ELF-1 (cell line): ENCODE measurements at regions not wholly inside any gene's neighbourhood (a gene's known extent, or its start where the extent isn't known, plus 50 kb on each side); places are given as distances from the start of the nearest gene placed in this dataset.
"Not testable (repeated sequence)": the region's sequence is repeated elsewhere in the genome, so short reads cannot be mapped to it uniquely, and the experiment has no call there.

Experiments
- DNase-seq: peaks from one replicate; pipeline ENCODE4 v3.0.0-alpha.2; 2016; ENCODE audit warnings: low read depth, low spot score

- no peak for DNase-seq
These were observed 97.6 kb downstream of the ANAPC4 start for GRCh38 chr4:25474690-25475089.

- no peak for DNase-seq
These were observed 100.2 kb downstream of the ANAPC4 start for GRCh38 chr4:25477221-25477620.

GRCh38 chr4:25481648-25482047, 104.6 kb downstream of the ANAPC4 start:
- DNase-seq: peak; percentile 17

GRCh38 chr4:25484243-25484721, 107.2 kb downstream of the ANAPC4 start:
- peak; percentile 39 for DNase-seq

GRCh38 chr4:25485104-25485503, 108.0 kb downstream of the ANAPC4 start:
- no peak for DNase-seq

GRCh38 chr4:25486171-25486570, 109.1 kb downstream of the ANAPC4 start:
- peak; percentile 71 for DNase-seq

- DNase-seq: no peak
These were observed 110.1 kb downstream of the ANAPC4 start for GRCh38 chr4:25487155-25487554.

GRCh38 chr4:25489253-25489797, 112.3 kb downstream of the ANAPC4 start:
- DNase-seq: no peak

GRCh38 chr4:25493466-25493865, 116.4 kb downstream of the ANAPC4 start:
- DNase-seq: no peak

- DNase-seq: no peak
These were observed 117.1 kb downstream of the ANAPC4 start for GRCh38 chr4:25494166-25494565.

- DNase-seq: no peak
These were observed 123.7 kb downstream of the ANAPC4 start for GRCh38 chr4:25500626-25501316.

- DNase-seq: no peak
These were observed 125.1 kb downstream of the ANAPC4 start for GRCh38 chr4:25502115-25502514.

- no peak for DNase-seq
These were observed 126.7 kb downstream of the ANAPC4 start for GRCh38 chr4:25503779-25504178.

GRCh38 chr4:25504932-25505636, 128.0 kb downstream of the ANAPC4 start:
- DNase-seq: no peak

GRCh38 chr4:25505637-25505991, 128.6 kb downstream of the ANAPC4 start:
- no peak for DNase-seq

GRCh38 chr4:25506032-25506571, 129.0 kb downstream of the ANAPC4 start:
- no peak for DNase-seq

GRCh38 chr4:25509646-25510045, 132.6 kb downstream of the ANAPC4 start:
- DNase-seq: no peak

GRCh38 chr4:25511823-25512222, 134.8 kb downstream of the ANAPC4 start:
- DNase-seq: not testable (repeated sequence)

- DNase-seq: no peak
These were observed 136.8 kb downstream of the ANAPC4 start for GRCh38 chr4:25513814-25514213.

- DNase-seq: no peak
These were observed 132.2 kb upstream of the SLC34A2 start for GRCh38 chr4:25523405-25523804.

- no peak for DNase-seq
These were observed 131.0 kb upstream of the SLC34A2 start for GRCh38 chr4:25524663-25525062.

GRCh38 chr4:25525896-25526295, 129.8 kb upstream of the SLC34A2 start:
- no peak for DNase-seq

GRCh38 chr4:25527034-25527433, 128.6 kb upstream of the SLC34A2 start:
- DNase-seq: no peak
